Body of pancreas (tissue), 4 donors: ENCODE measurements at regions not wholly inside any gene's neighbourhood (a gene's known extent, or its start where the extent isn't known, plus 50 kb on each side); places are given as distances from the start of the nearest gene placed in this dataset.

Source experiments
- CTCF ChIP-seq, 7 experiments: fragments of 450-650 bp in 4 of 7; fragments of 200-600 bp in 3 of 7; sonication (generic) in 3 of 7; IDR thresholded peaks; one replicate each; pipeline ENCODE4 v1.5.1; 2016 to 2019; ENCODE audit warnings: antibody characterized with exemption in 7 of 7
- POLR2A ChIP-seq, 3 donors: fragments of 450-650 bp; IDR thresholded peaks; one replicate each; pipeline ENCODE4 v1.6.1; 2016; ENCODE audit warnings: antibody characterized with exemption in 3 of 3, mild to moderate bottlenecking in 2 of 3

- TF ChIP-seq CTCF (IDR thresholded peaks at IDR 0.05) (no peak), POLR2A (IDR thresholded peaks at IDR 0.05) (no peak)
These were observed 529.5 kb upstream of the TGFBR2 start for GRCh38 chr3:30076899-30077298.
